Neural progenitor cell (in vitro differentiated cells): ENCODE measurements at regions not wholly inside any gene's neighbourhood (a gene's known extent, or its start where the extent isn't known, plus 50 kb on each side); places are given as distances from the start of the nearest gene placed in this dataset.

Experiments
- CTCF ChIP-seq: fragments of 200-600 bp; sonication (generic); IDR thresholded peaks from 2 replicates; pipeline ENCODE4 v1.5.1; 2017; ENCODE audit warnings: antibody characterized with exemption, mild to moderate bottlenecking
- EZH2 ChIP-seq: fragments of 200-600 bp; sonication (generic); IDR thresholded peaks from 2 replicates; pipeline ENCODE4 v1.6.1; 2017; ENCODE audit warnings: antibody characterized with exemption, mild to moderate bottlenecking, moderate library complexity
- EZH2phosphoT487 ChIP-seq: fragments of 200-600 bp; sonication (generic); IDR thresholded peaks from 2 replicates; pipeline ENCODE4 v1.6.1; 2017; ENCODE audit warnings: antibody characterized with exemption

GRCh38 chr3:179503640-179504039 is 52.4 kb upstream of the GNB4 start:
- TF ChIP-seq CTCF (no peak), EZH2 (no peak), EZH2phosphoT487 (no peak)
